GM12864 (cell line): ENCODE measurements at regions not wholly inside any gene's neighbourhood (a gene's known extent, or its start where the extent isn't known, plus 50 kb on each side); places are given as distances from the start of the nearest gene placed in this dataset.

Experiments used
- DNase-seq: peaks from one replicate; pipeline ENCODE4 v3.0.0-alpha.2; 2011; ENCODE audit warnings: low read depth
- H3K4me3 ChIP-seq: 2 replicates; pipeline ENCODE4 v1.5.1; 2011; ENCODE audit warnings: mild to moderate bottlenecking, low read depth, low read length, control low read depth
- CTCF ChIP-seq: IDR thresholded peaks from 2 replicates; pipeline ENCODE4 v1.5.1; 2011; ENCODE audit warnings: low read depth, mild to moderate bottlenecking, moderate library complexity, low read length, control low read depth, inconsistent platforms; ENCODE audit errors: missing control alignments

- H3K4me3 ChIP-seq, result no peak overlapping the region
- no peak for DNase-seq
- TF ChIP-seq CTCF, result no peak
Observed at GRCh38 chr4:162954976-162955375, 211.7 kb downstream of the NAF1 start.

- no peak for DNase-seq
- no peak for TF ChIP-seq CTCF
Observed at GRCh38 chr4:162952232-162952631, 214.5 kb downstream of the NAF1 start.

GRCh38 chr4:162945713-162946112 is 221.0 kb downstream of the NAF1 start:
- TF ChIP-seq CTCF, result no peak
- H3K4me3 ChIP-seq, result no peak overlapping the region
- DNase-seq, result no peak

More at GRCh38 chr4:162952232-162952631, 214.5 kb downstream of the NAF1 start:
- H3K4me3 ChIP-seq, result no peak overlapping the region

GRCh38 chr4:162943263-162943662 is 223.4 kb downstream of the NAF1 start:
- H3K4me3 ChIP-seq, result no peak overlapping the region
- TF ChIP-seq CTCF, result no peak
- no peak for DNase-seq

GRCh38 chr4:162938738-162939485 is 227.8 kb downstream of the NAF1 start:
- DNase-seq, result no peak
- TF ChIP-seq CTCF, result no peak

GRCh38 chr4:162935214-162935613 is 231.5 kb downstream of the NAF1 start:
- no peak for DNase-seq
- no peak overlapping the region for H3K4me3 ChIP-seq
- no peak for TF ChIP-seq CTCF

More at GRCh38 chr4:162938738-162939485, 227.8 kb downstream of the NAF1 start:
- H3K4me3 ChIP-seq, result no peak overlapping the region

GRCh38 chr4:162931286-162931685 is 235.4 kb downstream of the NAF1 start:
- H3K4me3 ChIP-seq, result no peak overlapping the region

More at GRCh38 chr4:162931286-162931685, 235.4 kb downstream of the NAF1 start:
- TF ChIP-seq CTCF, result no peak
- no peak for DNase-seq
